Renal pelvis (tissue), 1 donor: ENCODE measurements at regions not wholly inside any gene's neighbourhood (a gene's known extent, or its start where the extent isn't known, plus 50 kb on each side); places are given as distances from the start of the nearest gene placed in this dataset.
A peak's percentile ranks its signal among the peaks of the same experiment; 100 is the strongest.
"Not testable (repeated sequence)": the region's sequence is repeated elsewhere in the genome, so short reads cannot be mapped to it uniquely, and the experiment has no call there.

ENCODE experiments used
- DNase-seq: peaks from one replicate; pipeline ENCODE4 v3.0.0-alpha.2; 2013

DNA sequence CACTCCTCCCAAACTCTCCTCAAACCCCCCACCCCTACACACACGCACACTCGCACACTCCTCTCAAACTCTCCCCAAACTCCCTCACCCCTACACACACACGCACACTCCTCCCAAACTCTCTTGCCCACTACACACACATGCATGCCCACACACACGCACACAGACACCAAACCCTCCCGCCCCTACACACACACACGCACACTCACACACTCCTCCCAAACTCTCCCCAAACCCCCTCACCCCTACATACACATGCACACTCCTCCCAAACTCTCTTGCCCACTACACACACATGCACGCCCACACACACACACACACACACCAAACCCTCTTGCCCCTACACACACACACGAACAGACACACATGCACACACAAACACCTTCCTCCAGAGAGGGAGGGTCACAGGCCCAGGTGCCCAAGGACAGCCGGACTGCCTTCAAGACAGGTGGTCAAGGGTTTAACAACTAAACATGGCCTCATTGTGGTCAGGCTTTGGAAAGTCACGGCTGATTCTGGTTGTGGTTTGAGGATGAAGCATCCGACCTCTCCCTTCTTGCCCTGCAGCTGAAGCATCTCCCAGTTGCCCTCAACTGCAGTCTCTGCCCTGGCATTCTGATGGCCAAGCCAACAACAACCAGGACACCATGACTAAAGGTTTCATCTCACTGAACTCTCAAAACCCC lies 72.3 kb upstream of the SNTG2 start:
- DNase-seq = no peak

- no peak for DNase-seq
These were observed 72.9 kb upstream of the SNTG2 start for GRCh38 chr2:877747-878146.

DNA sequence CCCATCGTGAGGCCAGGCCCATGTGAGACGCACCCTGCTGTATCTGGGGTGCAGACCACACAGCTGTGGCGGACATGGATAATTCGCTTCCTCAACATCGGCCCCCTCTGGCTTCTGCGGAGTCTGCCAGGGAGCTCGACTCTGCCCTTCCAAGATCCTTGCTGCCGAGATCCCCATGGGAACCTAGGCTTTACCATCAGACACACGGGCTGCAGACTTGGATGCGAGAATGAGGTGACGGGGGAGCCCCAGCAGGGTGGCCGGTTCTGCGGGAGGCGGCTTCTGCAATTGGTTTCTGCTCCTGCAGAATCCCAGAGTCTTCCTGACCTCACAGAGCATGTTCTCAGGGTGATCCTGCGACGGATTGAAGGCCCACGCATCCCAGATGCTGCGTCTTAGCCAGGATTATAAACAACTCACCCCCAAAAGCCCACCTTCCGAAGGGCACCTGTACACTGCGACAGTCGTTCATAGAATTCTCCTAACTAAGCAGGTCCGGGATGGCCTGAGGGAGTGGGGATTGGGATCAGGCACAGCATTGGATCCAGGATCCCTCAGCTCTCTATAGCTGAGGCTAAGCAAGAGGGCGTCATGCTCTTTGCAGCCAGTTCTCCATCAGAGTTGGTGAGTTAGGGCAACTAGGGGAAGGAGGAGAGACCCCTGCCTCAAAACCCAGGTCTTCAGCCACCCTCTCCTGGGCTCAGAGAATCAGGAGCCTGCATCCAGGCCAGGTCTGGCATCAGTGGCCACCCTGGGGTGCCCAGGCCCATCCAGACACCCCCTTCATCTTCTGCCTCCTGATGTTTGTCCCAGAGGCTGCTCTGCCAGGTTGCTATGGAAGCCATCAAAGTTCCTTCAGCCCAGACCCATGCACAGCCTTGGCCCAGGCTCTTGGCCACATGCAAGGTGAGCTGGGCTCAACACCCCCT lies 74.7 kb upstream of the SNTG2 start:
- DNase-seq = no peak

GRCh38 chr2:873651-874580 lies 76.7 kb upstream of the SNTG2 start:
- DNase-seq = peak; percentile 41

- no peak for DNase-seq
These were observed 77.6 kb upstream of the SNTG2 start for GRCh38 chr2:873027-873426.

GRCh38 chr2:871926-872680 lies 78.5 kb upstream of the SNTG2 start:
- DNase-seq = no peak

DNA sequence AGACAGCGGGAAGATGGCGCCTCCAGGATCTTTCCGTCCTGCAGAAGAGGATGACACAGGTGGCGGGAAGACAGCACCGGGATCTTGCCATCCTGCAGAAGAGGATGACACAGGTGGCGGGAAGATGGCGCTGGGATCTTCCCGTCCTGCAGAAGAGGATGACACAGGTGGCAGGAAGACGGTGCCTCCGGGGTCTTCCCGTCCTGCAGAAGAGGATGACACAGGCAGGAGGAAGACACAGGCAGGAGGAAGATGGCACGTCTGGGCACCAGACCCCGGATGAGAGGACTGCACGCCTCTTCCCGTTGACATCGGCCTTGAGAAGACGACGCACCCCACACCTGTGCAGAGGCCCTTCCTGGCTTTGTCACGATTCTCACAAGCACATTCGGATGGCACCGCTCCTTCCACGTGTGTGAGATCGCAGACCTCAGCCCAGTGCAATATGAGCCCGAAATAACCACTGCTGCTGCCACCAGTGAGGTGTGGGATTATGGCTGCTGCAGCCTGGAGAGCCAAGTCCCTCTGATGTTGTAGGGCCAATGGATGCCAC lies 79.4 kb upstream of the SNTG2 start:
- DNase-seq = no peak

GRCh38 chr2:870426-870825 lies 80.2 kb upstream of the SNTG2 start:
- no peak for DNase-seq

DNA sequence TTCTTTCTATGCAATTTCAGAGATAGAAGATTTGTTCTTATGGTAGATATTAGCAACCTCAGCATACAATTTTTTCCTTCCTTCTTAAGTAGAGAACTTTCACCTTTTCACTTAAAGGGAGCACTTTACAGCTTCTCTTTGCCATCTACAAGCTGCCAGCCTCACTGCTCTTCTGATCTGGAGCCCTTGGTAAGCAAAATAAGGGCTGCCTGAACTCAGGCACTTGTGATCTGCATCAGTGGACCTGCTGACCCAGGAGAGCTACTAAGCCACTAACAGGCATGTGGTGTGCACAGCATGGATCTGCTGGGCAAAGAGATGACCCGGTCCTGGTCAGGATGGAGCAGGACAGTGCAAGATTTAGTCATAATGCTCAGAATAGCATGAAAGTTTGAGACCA lies 80.8 kb upstream of the SNTG2 start:
- no peak for DNase-seq

GRCh38 chr2:869357-869871 lies 81.2 kb upstream of the SNTG2 start:
- DNase-seq = no peak

- not testable (repeated sequence) for DNase-seq
These were observed 81.8 kb upstream of the SNTG2 start for GRCh38 chr2:868857-869256.

GRCh38 chr2:867296-867695 lies 83.4 kb upstream of the SNTG2 start:
- no peak for DNase-seq

- DNase-seq = no peak
These were observed 83.8 kb upstream of the SNTG2 start for GRCh38 chr2:866887-867286.

DNA sequence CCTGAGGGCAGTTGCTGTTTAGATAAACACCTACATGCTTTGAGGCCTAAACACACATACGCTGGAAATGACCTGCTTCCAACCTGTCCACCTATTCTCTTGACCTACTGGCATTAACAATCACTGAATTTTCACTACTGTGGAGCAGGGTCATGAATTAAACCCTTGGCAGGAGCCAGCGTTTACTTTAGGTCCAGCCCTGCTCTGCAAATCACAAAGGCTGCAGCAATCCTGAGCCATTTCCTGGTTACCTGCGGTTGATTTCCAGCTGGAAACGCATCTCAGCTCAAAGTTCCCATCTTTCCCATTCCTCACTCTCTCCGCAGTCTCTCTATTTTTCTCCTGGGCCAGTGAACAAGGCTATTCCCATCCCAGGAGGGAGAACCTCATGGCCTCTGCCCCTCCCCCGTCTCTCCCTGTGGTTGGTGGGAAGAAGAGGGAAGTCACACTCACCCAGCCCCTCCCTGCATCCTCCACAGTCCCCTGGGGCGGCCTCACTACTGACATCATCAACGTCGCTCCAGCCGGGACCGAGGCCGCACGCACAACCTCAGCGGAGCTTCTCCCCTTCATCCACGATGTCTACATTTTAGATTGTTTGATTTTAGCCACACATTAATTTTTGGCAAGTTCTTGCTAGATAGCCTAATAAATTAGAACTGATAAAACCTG lies 84.5 kb upstream of the SNTG2 start:
- no peak for DNase-seq

DNA sequence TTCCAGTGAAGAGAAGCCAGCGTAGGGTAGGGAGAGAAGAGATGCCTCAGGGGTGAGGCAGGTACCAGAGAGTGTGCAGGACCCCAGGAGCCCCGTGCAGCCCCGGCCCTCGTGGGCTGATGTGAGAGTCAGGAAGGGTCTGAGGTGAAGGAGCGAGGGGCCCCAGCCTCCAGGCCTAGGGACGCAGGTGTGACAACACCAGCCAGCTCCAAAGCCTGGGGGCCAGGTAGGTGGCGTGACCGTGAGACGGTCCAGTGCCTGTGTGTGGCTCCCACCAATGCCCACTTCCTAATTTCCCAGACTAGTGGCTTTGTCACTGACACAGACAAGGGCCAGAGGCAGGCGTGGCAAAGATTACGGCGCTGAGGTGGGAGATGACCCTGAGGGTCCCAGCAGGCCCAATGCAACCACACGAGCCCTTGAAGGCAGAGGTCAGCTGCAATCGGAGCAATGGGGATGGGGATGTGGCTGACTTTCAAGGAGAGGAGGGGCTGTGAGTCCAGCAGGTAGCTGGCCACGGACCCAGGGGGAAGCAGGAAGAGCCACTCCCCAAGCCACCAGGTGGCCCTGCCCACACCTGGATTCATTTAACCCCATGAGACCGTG lies 86.0 kb upstream of the SNTG2 start:
- no peak for DNase-seq

GRCh38 chr2:863732-864450 lies 86.8 kb upstream of the SNTG2 start:
- DNase-seq = no peak

DNA sequence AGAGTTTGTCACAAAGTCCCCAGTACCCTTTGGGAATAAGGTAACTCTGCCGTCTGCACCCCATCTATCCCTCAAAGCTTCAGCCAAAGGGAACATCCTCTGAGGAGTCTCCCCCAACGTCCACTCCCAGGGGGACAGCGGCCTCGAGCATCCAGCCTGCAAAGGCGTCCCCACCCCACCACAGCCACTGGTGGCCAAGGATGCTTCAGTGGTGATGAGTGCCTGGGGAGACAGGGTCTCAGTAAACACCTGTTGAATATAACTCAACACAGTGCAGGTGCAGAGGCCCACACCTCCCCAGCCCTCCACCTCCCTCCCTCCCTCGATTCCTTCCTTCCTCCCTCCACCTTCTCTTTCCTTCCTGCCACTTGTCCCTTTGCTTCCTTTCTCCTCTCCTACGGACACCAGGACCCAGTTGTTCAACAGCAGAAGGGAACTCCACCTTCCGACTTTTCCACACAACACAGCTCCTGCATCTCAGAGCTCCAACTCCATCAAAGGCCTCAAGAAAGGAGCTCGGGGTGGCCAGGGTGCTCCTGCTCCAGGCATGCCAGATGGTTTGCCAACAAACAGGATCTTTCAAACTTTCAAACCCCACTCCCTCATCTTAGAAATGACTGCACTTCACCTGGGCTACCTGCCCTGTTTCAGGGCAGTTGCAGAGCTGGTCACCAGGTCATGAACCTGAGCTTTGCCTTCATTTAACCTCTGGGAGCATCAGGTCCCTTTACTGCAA lies 87.8 kb upstream of the SNTG2 start:
- DNase-seq = no peak

- no peak for DNase-seq
These were observed 88.3 kb upstream of the SNTG2 start for GRCh38 chr2:862355-862687.
